Hepatocyte (in vitro differentiated cells): ENCODE measurements at regions not wholly inside any gene's neighbourhood (a gene's known extent, or its start where the extent isn't known, plus 50 kb on each side); places are given as distances from the start of the nearest gene placed in this dataset.

Source experiments
- DNase-seq: peaks from one replicate; pipeline ENCODE4 v3.0.0-alpha.2; 2016; ENCODE audit warnings: low spot score
- H2AFZ ChIP-seq: fragments of 200-600 bp; sonication (generic); 2 replicates; pipeline ENCODE4 v1.6.0; 2016; ENCODE audit warnings: antibody characterized with exemption, mild to moderate bottlenecking
- H3K27ac ChIP-seq: fragments of 200-600 bp; sonication (generic); 2 replicates; pipeline ENCODE4 v1.5.1; 2016; ENCODE audit warnings: mild to moderate bottlenecking
- H3K27me3 ChIP-seq: fragments of 200-600 bp; sonication (generic); 2 replicates; pipeline ENCODE4 v1.6.1; 2016
- H3K36me3 ChIP-seq: fragments of 200-600 bp; sonication (generic); replicated peaks from 2 replicates; pipeline ENCODE4 v1.5.1; 2016; ENCODE audit warnings: low read depth; ENCODE audit not compliant: insufficient read depth
- H3K4me1 ChIP-seq: fragments of 200-600 bp; sonication (generic); 2 replicates; pipeline ENCODE4 v1.5.1; 2016; ENCODE audit warnings: mild to moderate bottlenecking, moderate library complexity; ENCODE audit not compliant: insufficient read depth
- H3K4me2 ChIP-seq: fragments of 200-600 bp; sonication (generic); 2 replicates; pipeline ENCODE4 v1.6.0; 2016
- H3K4me3 ChIP-seq: fragments of 200-600 bp; sonication (generic); 2 replicates; pipeline ENCODE4 v1.5.1; 2016; ENCODE audit warnings: mild to moderate bottlenecking
- H3K79me2 ChIP-seq: fragments of 200-600 bp; sonication (generic); 2 replicates; pipeline ENCODE4 v1.6.0; 2017; ENCODE audit warnings: mild to moderate bottlenecking
- H3K9me2 ChIP-seq: fragments of 200-600 bp; sonication (generic); replicated peaks from 2 replicates; pipeline ENCODE4 v1.6.0; 2017; ENCODE audit warnings: mild to moderate bottlenecking; ENCODE audit not compliant: insufficient read depth
- H3K9me3 ChIP-seq: fragments of 200-600 bp; sonication (generic); 2 replicates; pipeline ENCODE4 v1.5.1; 2016; ENCODE audit warnings: low read depth, mild to moderate bottlenecking
- H4K20me1 ChIP-seq: fragments of 200-600 bp; sonication (generic); 2 replicates; pipeline ENCODE4 v1.6.0; 2016; ENCODE audit warnings: mild to moderate bottlenecking; ENCODE audit not compliant: insufficient read depth, poor library complexity, severe bottlenecking
- EZH2 ChIP-seq: fragments of 200-600 bp; sonication (generic); IDR thresholded peaks from 2 replicates; pipeline ENCODE4 v1.6.1; 2016; ENCODE audit warnings: antibody characterized with exemption, mild to moderate bottlenecking, borderline replicate concordance
- EZH2phosphoT487 ChIP-seq: fragments of 200-600 bp; sonication (generic); IDR thresholded peaks from one replicate; pipeline ENCODE4 v1.6.1; 2018; ENCODE audit warnings: antibody characterized with exemption, mild to moderate bottlenecking, low read depth, moderate library complexity; ENCODE audit not compliant: unreplicated experiment, severe bottlenecking
- WGBS: methylation state at CpG from one replicate; pipeline ENCODE4 v1.1.6; 2016; ENCODE audit warnings: low lambda C conversion rate; ENCODE audit errors: missing lambda C conversion rate; 5-methylcytosine and 5-hydroxymethylcytosine counted together
- TF ChIP-seq, protein P1 (sequence below): fragments of 200-600 bp; sonication (generic); IDR thresholded peaks from 2 replicates; pipeline ENCODE4 v1.5.1; 2016; ENCODE audit warnings: antibody characterized with exemption, mild to moderate bottlenecking; ENCODE audit not compliant: poor library complexity

DNA sequence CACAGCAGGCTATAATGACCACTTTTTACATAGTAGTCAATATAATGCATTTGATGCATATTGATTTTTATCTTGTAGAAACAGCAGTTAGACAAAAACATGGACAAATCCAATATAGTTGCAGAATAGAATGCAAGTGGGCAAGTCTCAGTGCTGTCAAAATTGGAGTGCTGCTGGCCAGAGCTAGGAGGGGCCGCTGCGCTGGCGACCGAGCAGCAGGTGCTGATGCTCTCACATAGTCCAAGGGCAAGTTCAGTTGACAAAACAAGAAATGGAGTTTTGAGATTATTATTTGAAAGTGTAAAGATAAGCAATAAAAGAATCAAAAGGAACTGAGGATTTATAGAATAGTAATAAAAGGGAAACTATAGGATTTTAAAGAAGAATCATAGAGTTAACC lies 60.6 kb upstream of the CDK20 start:
- no peaks in the 10 kb centered on the region for H3K9me3 ChIP-seq
- no peaks in the 10 kb centered on the region for H3K36me3 ChIP-seq
- H3K27me3 ChIP-seq, result no peaks in the 10 kb centered on the region
- no peaks in the 10 kb centered on the region for H3K79me2 ChIP-seq
- no peak overlapping the region for H3K4me3 ChIP-seq
- no peak for TF ChIP-seq EZH2phosphoT487
- TF ChIP-seq, protein P1, sequence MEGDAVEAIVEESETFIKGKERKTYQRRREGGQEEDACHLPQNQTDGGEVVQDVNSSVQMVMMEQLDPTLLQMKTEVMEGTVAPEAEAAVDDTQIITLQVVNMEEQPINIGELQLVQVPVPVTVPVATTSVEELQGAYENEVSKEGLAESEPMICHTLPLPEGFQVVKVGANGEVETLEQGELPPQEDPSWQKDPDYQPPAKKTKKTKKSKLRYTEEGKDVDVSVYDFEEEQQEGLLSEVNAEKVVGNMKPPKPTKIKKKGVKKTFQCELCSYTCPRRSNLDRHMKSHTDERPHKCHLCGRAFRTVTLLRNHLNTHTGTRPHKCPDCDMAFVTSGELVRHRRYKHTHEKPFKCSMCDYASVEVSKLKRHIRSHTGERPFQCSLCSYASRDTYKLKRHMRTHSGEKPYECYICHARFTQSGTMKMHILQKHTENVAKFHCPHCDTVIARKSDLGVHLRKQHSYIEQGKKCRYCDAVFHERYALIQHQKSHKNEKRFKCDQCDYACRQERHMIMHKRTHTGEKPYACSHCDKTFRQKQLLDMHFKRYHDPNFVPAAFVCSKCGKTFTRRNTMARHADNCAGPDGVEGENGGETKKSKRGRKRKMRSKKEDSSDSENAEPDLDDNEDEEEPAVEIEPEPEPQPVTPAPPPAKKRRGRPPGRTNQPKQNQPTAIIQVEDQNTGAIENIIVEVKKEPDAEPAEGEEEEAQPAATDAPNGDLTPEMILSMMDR, result no peak
- no peak for TF ChIP-seq EZH2
- 95% methylated on average over 4 of the region's 4 CpGs for WGBS
- DNase-seq, result no peak
- H4K20me1 ChIP-seq, result no peaks in the 10 kb centered on the region
- no peak overlapping the region for H2AFZ ChIP-seq
- H3K27ac ChIP-seq, result no peak overlapping the region
- H3K4me2 ChIP-seq, result no peak overlapping the region
- no peaks in the 10 kb centered on the region for H3K9me2 ChIP-seq
- no peaks in the 10 kb centered on the region for H3K4me1 ChIP-seq

DNA sequence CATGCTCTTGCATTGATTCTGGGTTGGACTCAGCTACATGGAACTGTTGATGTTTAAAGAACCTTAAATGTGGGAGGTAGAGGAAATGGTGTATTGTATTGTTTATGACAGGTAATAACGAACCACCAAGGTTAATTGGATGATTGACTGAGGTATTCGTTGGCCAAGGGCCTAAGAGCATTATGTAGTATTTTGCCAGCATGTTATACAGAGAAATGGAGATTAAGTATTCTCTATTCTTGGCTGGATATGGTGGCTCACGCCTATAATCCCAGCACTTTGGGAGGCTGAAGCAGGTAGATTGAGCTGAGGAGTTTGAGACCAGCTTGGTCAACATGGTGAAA lies 59.0 kb upstream of the CDK20 start:
- WGBS, result 88% methylated on average over 3 of the region's 3 CpGs
- Histone ChIP-seq H3K27me3 (no peaks in the 10 kb centered on the region), H3K79me2 (no peaks in the 10 kb centered on the region), H2AFZ (no peak overlapping the region), H4K20me1 (no peaks in the 10 kb centered on the region), H3K4me3 (no peak overlapping the region), H3K9me2 (no peaks in the 10 kb centered on the region), H3K36me3 (no peaks in the 10 kb centered on the region), H3K4me1 (no peaks in the 10 kb centered on the region), H3K27ac (no peak overlapping the region), H3K4me2 (no peak overlapping the region), H3K9me3 (no peaks in the 10 kb centered on the region)
- DNase-seq, result no peak
- TF ChIP-seq EZH2 (no peak), EZH2phosphoT487 (no peak)
- TF ChIP-seq, protein P1, result no peak

DNA sequence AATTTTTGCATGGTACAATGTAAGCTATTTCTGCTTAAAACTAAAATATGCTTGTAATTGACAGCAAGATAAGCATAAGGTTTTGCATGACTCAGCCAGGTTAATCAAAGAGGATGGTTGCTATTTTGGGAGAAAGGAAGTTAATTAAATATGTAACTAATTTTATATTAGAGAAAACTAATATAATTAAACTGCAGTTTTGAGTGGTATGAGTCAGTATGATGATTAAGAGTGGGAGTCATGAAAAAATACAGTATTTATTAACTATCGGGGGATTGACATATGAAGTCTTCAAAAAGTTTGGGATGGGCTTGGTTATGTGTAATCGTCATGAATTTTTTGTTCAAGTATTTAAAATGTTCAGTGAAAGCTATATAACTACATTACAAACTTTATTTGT lies 54.0 kb upstream of the CDK20 start:
- Histone ChIP-seq H3K4me2 (no peak overlapping the region), H3K4me3 (no peak overlapping the region), H3K79me2 (no peaks in the 10 kb centered on the region), H3K36me3 (no peaks in the 10 kb centered on the region), H2AFZ (no peak overlapping the region), H3K27ac (no peak overlapping the region), H3K9me3 (no peaks in the 10 kb centered on the region), H3K4me1 (no peaks in the 10 kb centered on the region), H4K20me1 (no peaks in the 10 kb centered on the region), H3K27me3 (no peaks in the 10 kb centered on the region), H3K9me2 (no peaks in the 10 kb centered on the region)
- DNase-seq, result no peak
- TF ChIP-seq, protein P1, result no peak
- 92% methylated on average over 2 of the region's 2 CpGs for WGBS

DNA sequence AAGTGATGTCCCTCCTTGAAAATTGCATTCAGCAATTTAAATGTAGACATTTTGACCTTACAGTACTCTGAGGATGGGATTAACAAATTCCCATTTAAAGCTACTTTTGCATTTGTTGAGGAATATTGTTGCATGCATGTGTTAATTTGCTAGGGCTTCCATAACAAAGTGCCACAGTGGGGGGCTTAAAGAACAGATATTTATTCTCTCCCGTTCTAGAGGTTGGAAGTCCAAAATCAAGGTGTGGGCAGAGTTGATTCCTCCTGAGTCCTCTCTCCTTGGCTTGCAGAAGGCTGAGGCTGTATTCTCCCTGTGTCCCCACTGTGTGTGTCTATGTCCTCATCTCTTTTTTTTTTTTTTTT lies 51.8 kb upstream of the CDK20 start:
- Histone ChIP-seq H3K4me3 (no peak overlapping the region), H3K27ac (no peak overlapping the region), H3K36me3 (no peaks in the 10 kb centered on the region), H3K4me1 (no peaks in the 10 kb centered on the region), H3K79me2 (no peaks in the 10 kb centered on the region), H3K27me3 (no peaks in the 10 kb centered on the region), H3K9me3 (no peaks in the 10 kb centered on the region), H3K9me2 (no peaks in the 10 kb centered on the region), H3K4me2 (no peak overlapping the region), H2AFZ (no peak overlapping the region), H4K20me1 (no peaks in the 10 kb centered on the region)
- no peak for DNase-seq
- 68% methylated on average over 1 of the region's 1 CpG for WGBS
- TF ChIP-seq, protein P1, result no peak
- TF ChIP-seq EZH2 (no peak), EZH2phosphoT487 (no peak)
